RWPE1 (cell line): ENCODE measurements at regions not wholly inside any gene's neighbourhood (a gene's known extent, or its start where the extent isn't known, plus 50 kb on each side); places are given as distances from the start of the nearest gene placed in this dataset.

Experiments
- CTCF ChIA-PET: fragments of 350-600 bp; sonication (Branson Sonifier 250); formaldehyde crosslinking; extraction: SDS; loops from one replicate; lab custom pipeline; 2021; lab: Yijun Ruan, JAX
- POLR2A ChIA-PET: fragments of 400-600 bp; formaldehyde crosslinking; extraction: SDS; loops from one replicate; lab custom pipeline; 2020; ENCODE audit warnings: antibody characterized with exemption; ENCODE audit not compliant: low non-redundant PET; lab: Yijun Ruan, JAX
- DNase-seq: peaks from one replicate; pipeline ENCODE4 v3.0.0; 2012; ENCODE audit warnings: low spot score
- H3K27ac ChIP-seq: fragments of 450-650 bp; 2 replicates; pipeline ENCODE4 v1.5.1; 2017
- TF ChIP-seq, protein P1 (sequence below): fragments of 450-650 bp; conservative IDR thresholded peaks from 2 replicates; pipeline ENCODE4 v1.5.1; 2017; ENCODE audit warnings: low read depth, mild to moderate bottlenecking

DNA sequence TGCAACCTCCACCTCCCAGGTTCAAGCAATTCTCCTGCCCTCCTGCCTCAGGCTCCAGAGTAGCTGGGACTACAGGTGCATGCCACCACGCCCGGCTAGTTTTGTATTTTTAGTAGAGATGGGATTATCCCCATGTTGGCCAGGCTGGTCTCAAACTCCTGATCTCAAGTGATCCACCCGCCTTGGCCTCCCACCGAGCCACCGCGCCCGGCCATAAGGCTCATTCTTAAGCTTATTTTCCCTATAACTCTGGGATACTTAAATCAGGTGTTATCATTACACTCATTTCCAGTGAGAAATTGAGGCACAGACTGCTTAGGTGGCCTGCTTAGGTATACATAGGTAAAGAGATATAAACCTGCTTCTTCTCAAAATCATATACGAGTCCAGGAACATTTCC is 188.3 kb upstream of the MTNR1B start:
- no peak for DNase-seq
- no peak overlapping the region for H3K27ac ChIP-seq
- TF ChIP-seq, protein P1, sequence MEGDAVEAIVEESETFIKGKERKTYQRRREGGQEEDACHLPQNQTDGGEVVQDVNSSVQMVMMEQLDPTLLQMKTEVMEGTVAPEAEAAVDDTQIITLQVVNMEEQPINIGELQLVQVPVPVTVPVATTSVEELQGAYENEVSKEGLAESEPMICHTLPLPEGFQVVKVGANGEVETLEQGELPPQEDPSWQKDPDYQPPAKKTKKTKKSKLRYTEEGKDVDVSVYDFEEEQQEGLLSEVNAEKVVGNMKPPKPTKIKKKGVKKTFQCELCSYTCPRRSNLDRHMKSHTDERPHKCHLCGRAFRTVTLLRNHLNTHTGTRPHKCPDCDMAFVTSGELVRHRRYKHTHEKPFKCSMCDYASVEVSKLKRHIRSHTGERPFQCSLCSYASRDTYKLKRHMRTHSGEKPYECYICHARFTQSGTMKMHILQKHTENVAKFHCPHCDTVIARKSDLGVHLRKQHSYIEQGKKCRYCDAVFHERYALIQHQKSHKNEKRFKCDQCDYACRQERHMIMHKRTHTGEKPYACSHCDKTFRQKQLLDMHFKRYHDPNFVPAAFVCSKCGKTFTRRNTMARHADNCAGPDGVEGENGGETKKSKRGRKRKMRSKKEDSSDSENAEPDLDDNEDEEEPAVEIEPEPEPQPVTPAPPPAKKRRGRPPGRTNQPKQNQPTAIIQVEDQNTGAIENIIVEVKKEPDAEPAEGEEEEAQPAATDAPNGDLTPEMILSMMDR: no peak
- POLR2A ChIA-PET: no interaction called here
- CTCF ChIA-PET: no interaction called here

DNA sequence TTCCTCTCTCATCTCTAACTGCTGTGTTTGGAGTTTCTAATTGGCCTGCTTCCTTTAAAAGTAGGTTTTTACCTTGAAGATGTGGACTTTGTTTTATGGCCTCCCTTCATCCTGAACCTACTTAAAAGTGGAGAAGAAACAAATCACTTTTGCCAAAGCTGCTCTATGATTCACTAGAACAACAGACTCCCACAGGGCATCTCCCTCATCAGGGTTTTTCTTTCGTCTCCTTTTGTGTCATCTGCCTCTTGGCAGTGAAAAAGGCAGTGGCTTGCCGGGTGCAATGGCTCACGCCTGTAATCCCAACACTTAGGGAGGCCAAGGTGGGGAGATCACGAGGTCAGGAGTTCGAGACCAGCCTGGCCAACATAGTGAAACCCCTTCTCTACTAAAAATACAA is 186.6 kb upstream of the MTNR1B start:
- TF ChIP-seq, protein P1: no peak
- H3K27ac ChIP-seq: no peak overlapping the region
- CTCF ChIA-PET: no interaction called here
- DNase-seq: no peak
- POLR2A ChIA-PET: no interaction called here

DNA sequence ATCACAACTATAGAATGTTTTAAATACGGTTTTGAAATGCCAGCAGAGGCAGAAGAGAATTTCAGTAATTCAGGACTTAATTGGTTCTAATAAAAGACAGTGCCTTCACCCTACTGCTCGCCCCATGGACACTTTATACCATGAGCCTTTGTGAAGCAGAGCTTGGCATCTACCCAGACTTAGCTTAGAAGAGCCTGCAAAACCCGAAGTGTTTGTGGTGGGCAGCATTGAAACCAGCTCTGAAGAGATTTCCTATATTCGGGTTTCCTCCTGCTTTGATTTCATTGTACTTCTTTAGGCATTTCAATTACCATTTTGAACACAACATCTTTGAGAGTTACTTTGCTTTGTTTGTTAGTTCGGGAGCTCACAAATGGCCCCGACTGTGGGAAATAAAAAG is 185.1 kb upstream of the MTNR1B start:
- TF ChIP-seq, protein P1: no peak
- ChIA-PET POLR2A (no interaction called here), CTCF (no interaction called here)
- no peak for DNase-seq
- H3K27ac ChIP-seq: no peak overlapping the region

DNA sequence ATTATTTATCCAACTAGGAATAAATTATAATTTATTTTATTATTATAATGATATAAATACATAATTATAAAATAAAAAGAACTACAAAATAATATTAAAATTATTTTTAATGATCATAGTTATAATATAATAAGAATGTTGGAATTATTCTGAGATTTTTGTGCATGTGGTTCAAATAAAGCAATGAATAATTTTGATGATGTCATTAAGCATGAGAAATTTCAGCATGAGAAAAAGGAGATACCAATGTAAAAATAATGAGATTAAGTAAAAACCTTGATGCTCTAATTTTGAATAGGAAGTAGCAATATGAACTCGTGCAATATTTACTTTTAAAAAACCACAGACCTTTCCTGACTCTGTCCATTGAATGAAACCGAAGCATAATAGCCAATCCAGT is 181.8 kb upstream of the MTNR1B start:
- POLR2A ChIA-PET: no interaction called here

DNA sequence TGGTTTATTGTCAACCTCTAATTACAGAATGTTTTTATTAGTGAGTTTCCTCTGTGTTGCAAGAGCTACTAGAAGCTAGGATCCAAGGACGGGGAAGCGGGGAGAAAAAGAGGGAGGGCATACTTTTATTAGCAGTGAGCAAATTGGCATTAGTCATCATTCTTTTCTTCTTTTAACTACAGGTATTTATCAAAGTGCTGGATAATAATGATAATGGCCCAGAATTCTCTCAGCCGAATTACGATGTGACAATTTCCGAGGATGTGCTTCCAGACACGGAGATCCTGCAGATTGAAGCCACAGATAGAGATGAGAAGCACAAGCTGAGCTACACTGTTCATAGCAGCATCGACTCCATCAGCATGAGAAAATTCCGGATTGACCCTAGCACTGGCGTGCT is 179.7 kb upstream of the MTNR1B start:
- CTCF ChIA-PET: interaction anchor here (0.7 kb wide), 1 partner anchor 49 kb away, joined by 3 read pairs; no protein-coding TSS in a partner anchor
- TF ChIP-seq, protein P1: no peak
- no peak overlapping the region for H3K27ac ChIP-seq
- DNase-seq: no peak
- POLR2A ChIA-PET: no interaction called here

More for the DNA sequence above, 181.8 kb upstream of the MTNR1B start:
- CTCF ChIA-PET: no interaction called here
- DNase-seq: no peak
- TF ChIP-seq, protein P1: no peak
- H3K27ac ChIP-seq: no peak overlapping the region

DNA sequence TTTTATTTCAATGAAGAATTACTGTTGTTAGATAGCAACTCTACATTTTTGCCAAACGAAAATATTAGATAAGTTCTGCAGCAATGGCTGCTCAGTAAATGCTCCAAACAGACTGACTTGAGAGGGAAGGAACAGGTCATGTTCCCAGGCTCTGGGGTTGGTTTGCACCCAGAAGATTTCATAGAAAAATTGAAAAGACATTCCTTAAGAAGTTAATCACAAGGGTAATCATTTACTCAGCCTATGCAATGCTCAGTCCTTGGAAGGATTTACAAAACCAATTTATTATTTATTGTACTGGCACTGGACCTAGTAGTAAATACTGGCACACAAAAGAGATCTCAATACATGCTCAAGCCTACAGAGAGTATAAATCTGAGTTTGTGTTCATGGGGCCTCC is 179.1 kb upstream of the MTNR1B start:
- DNase-seq: no peak
- no peak overlapping the region for H3K27ac ChIP-seq
- ChIA-PET POLR2A (no interaction called here), CTCF (no interaction called here)
- TF ChIP-seq, protein P1: no peak
